SH-SY5Y (cell line): ENCODE measurements at regions not wholly inside any gene's neighbourhood (a gene's known extent, or its start where the extent isn't known, plus 50 kb on each side); places are given as distances from the start of the nearest gene placed in this dataset.

Experiments
- GATA2 ChIP-seq: IDR thresholded peaks from 2 replicates; pipeline ENCODE4 v1.6.1; 2011; ENCODE audit warnings: mild to moderate bottlenecking, low read depth, low read length
- GATA3 ChIP-seq: IDR thresholded peaks from 2 replicates; pipeline ENCODE4 v1.6.1; 2011; ENCODE audit warnings: low read depth, mild to moderate bottlenecking, low read length, moderate library complexity

- TF ChIP-seq GATA3 (no peak), GATA2 (no peak)
Observed at GRCh38 chr10:128263891-128264688, 137.9 kb upstream of the MKI67 start.

- no peak for TF ChIP-seq GATA3
- no peak for TF ChIP-seq GATA2
Observed at GRCh38 chr10:128265596-128265995, 139.4 kb upstream of the MKI67 start.

- TF ChIP-seq GATA2 = no peak
- TF ChIP-seq GATA3 = no peak
Observed at GRCh38 chr10:128267581-128267980, 141.4 kb upstream of the MKI67 start.

GRCh38 chr10:128268015-128268722 is 141.9 kb upstream of the MKI67 start:
- no peak for TF ChIP-seq GATA3
- no peak for TF ChIP-seq GATA2

- TF ChIP-seq GATA3 (no peak), GATA2 (no peak)
Observed at GRCh38 chr10:128274938-128275337, 148.7 kb upstream of the MKI67 start.

- TF ChIP-seq GATA2 (no peak), GATA3 (no peak)
Observed at GRCh38 chr10:128275388-128276177, 149.4 kb upstream of the MKI67 start.

- TF ChIP-seq GATA3 (no peak), GATA2 (no peak)
Observed at GRCh38 chr10:128277267-128277840, 151.1 kb upstream of the MKI67 start.

GRCh38 chr10:128278362-128278761 is 152.1 kb upstream of the MKI67 start:
- no peak for TF ChIP-seq GATA3
- TF ChIP-seq GATA2 = no peak

GRCh38 chr10:128280271-128280670 is 154.0 kb upstream of the MKI67 start:
- TF ChIP-seq GATA3 (no peak), GATA2 (no peak)

GRCh38 chr10:128281343-128281742 is 155.1 kb upstream of the MKI67 start:
- TF ChIP-seq GATA3 = no peak
- no peak for TF ChIP-seq GATA2

GRCh38 chr10:128281861-128282260 is 155.6 kb upstream of the MKI67 start:
- TF ChIP-seq GATA3 (no peak), GATA2 (no peak)

- TF ChIP-seq GATA3 = no peak
- TF ChIP-seq GATA2 = no peak
Observed at GRCh38 chr10:128286141-128286761, 160.0 kb upstream of the MKI67 start.

- no peak for TF ChIP-seq GATA2
- TF ChIP-seq GATA3 = no peak
Observed at GRCh38 chr10:128286762-128287500, 160.7 kb upstream of the MKI67 start.
